ENCODE measurements at regions not wholly inside any gene's neighbourhood (a gene's known extent, or its start where the extent isn't known, plus 50 kb on each side); places are given as distances from the start of the nearest gene placed in this dataset.

GRCh38 chr2:144011553-144011952 lies 508.4 kb downstream of the ZEB2 start:
- H3K27ac ChIP-seq = no peak overlapping the region
- DNase-seq (ENCODE audit: low spot score) (no peak), ATAC-seq (ENCODE audit: insufficient number of reproducible peaks, low FRiP score, low read depth) (no peak)
- TF ChIP-seq, protein P1, sequence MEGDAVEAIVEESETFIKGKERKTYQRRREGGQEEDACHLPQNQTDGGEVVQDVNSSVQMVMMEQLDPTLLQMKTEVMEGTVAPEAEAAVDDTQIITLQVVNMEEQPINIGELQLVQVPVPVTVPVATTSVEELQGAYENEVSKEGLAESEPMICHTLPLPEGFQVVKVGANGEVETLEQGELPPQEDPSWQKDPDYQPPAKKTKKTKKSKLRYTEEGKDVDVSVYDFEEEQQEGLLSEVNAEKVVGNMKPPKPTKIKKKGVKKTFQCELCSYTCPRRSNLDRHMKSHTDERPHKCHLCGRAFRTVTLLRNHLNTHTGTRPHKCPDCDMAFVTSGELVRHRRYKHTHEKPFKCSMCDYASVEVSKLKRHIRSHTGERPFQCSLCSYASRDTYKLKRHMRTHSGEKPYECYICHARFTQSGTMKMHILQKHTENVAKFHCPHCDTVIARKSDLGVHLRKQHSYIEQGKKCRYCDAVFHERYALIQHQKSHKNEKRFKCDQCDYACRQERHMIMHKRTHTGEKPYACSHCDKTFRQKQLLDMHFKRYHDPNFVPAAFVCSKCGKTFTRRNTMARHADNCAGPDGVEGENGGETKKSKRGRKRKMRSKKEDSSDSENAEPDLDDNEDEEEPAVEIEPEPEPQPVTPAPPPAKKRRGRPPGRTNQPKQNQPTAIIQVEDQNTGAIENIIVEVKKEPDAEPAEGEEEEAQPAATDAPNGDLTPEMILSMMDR (IDR thresholded peaks at IDR 0.05) = no peak
- H3K36me3 ChIP-seq = no peaks in the 10 kb centered on the region
- no peaks in the 10 kb centered on the region for H3K9me3 ChIP-seq
- H3K4me1 ChIP-seq (ENCODE audit: control insufficient read depth in 1 of 2, low read depth in 2 of 2) = no peaks in the 10 kb centered on the region
- no peaks in the 10 kb centered on the region for H3K27me3 ChIP-seq (replicated peaks; ENCODE audit: insufficient read depth)
- H3K4me3 ChIP-seq = no peak overlapping the region

DNA sequence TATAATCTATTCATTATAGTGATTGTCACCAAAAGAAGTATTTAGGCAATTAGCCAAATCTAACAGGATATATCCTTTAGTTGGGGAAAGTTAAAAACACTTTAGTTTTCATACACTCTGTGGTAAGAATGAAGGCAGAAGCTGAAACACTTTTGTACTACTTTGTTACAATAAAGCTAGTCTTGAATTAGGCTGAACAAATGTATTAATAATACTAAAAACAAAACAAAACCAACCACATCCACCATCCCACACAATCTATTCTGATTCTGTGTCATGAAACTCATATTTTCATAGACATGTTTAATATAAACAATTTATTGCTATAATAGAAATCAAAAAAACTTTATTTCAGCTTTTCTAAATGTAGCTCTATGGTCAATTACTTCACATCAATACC lies 508.8 kb downstream of the ZEB2 start:
- no peak for ATAC-seq (ENCODE audit: insufficient number of reproducible peaks, low FRiP score, low read depth)
- no peaks in the 10 kb centered on the region for H3K4me1 ChIP-seq (ENCODE audit: control insufficient read depth in 1 of 2, low read depth in 2 of 2)
- H3K4me3 ChIP-seq = no peak overlapping the region
- no peak for DNase-seq (ENCODE audit: low spot score)
- no peaks in the 10 kb centered on the region for H3K36me3 ChIP-seq
- no peaks in the 10 kb centered on the region for H3K27me3 ChIP-seq (replicated peaks; ENCODE audit: insufficient read depth)
- TF ChIP-seq, protein P1 (IDR thresholded peaks at IDR 0.05) = no peak
- H3K9me3 ChIP-seq = no peaks in the 10 kb centered on the region
- no peak overlapping the region for H3K27ac ChIP-seq

GRCh38 chr2:144010096-144010836 lies 509.7 kb downstream of the ZEB2 start:
- H3K36me3 ChIP-seq = no peaks in the 10 kb centered on the region
- TF ChIP-seq, protein P1 (IDR thresholded peaks at IDR 0.05) = no peak
- no peak overlapping the region for H3K27ac ChIP-seq
- H3K4me3 ChIP-seq = no peak overlapping the region
- H3K9me3 ChIP-seq = no peaks in the 10 kb centered on the region
- ATAC-seq (ENCODE audit: insufficient number of reproducible peaks, low FRiP score, low read depth) (no peak), DNase-seq (ENCODE audit: low spot score) (no peak)
- no peaks in the 10 kb centered on the region for H3K4me1 ChIP-seq (ENCODE audit: control insufficient read depth in 1 of 2, low read depth in 2 of 2)
- no peaks in the 10 kb centered on the region for H3K27me3 ChIP-seq (replicated peaks; ENCODE audit: insufficient read depth)

DNA sequence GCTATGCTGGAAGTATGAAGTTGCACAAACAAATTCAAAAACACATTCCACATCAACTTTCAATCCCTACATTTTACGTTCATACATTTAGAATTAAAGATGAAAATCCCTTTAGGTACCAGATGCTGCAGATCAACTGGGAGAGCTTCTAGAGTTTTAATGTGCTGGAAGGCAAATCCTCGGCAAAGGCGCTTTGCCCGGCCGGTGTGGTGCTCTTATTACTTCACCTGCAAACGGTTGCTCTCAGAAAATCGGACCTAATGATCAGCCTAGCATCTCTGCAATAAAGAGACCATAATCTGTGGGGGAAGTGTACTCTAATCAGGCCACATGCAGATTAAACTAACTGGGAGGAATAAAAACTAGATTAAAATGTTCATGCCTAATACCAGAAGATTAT lies 513.8 kb downstream of the ZEB2 start:
- Histone ChIP-seq H3K4me3 (no peak overlapping the region), H3K4me1 (ENCODE audit: control insufficient read depth in 1 of 2, low read depth in 2 of 2) (no peaks in the 10 kb centered on the region), H3K36me3 (no peaks in the 10 kb centered on the region), H3K27me3 (replicated peaks; ENCODE audit: insufficient read depth) (no peaks in the 10 kb centered on the region), H3K27ac (no peak overlapping the region), H3K9me3 (no peaks in the 10 kb centered on the region)
- TF ChIP-seq, protein P1 (IDR thresholded peaks at IDR 0.05) = no peak
- ATAC-seq (ENCODE audit: insufficient number of reproducible peaks, low FRiP score, low read depth) = no peak
- DNase-seq (ENCODE audit: low spot score) = no peak

DNA sequence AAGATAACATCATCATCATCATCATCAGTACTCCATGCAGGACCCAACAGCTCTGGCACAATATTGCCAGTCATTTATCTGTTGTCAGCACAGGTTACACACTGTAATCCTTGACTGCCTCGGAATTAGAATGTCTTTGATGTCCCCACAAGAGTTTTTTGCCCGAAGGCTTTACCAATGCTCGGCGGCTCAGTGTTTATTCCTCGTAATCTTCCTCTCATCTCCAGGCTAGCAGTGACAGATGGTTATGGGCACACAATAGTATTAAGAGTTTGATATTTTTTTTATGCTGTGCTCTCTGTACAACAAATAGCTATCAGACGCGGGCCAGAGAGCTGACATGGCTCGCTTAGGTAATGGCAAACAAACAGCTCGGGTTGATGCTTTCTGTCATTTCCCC lies 515.2 kb downstream of the ZEB2 start:
- Histone ChIP-seq H3K4me1 (ENCODE audit: control insufficient read depth in 1 of 2, low read depth in 2 of 2) (no peaks in the 10 kb centered on the region), H3K27me3 (replicated peaks; ENCODE audit: insufficient read depth) (no peaks in the 10 kb centered on the region), H3K36me3 (no peaks in the 10 kb centered on the region), H3K27ac (no peak overlapping the region), H3K4me3 (no peak overlapping the region), H3K9me3 (no peaks in the 10 kb centered on the region)
- ATAC-seq (ENCODE audit: insufficient number of reproducible peaks, low FRiP score, low read depth) (no peak), DNase-seq (ENCODE audit: low spot score) (no peak)
- TF ChIP-seq, protein P1 (IDR thresholded peaks at IDR 0.05) = no peak

Measured in thoracic aorta (tissue), 2 donors.